A204.1 (cell line): ENCODE measurements at regions not wholly inside any gene's neighbourhood (a gene's known extent, or its start where the extent isn't known, plus 50 kb on each side); places are given as distances from the start of the nearest gene placed in this dataset.
"Not testable (repeated sequence)": the region's sequence is repeated elsewhere in the genome, so short reads cannot be mapped to it uniquely, and the experiment has no call there.

Source experiments
- FAIRE-seq: peaks from 2 replicates; lab custom pipeline; 2012; peaks lifted over from hg19 to GRCh38; lab: Jason Lieb, UNC

- no peak for FAIRE-seq
Observed at GRCh38 chr2:14828223-14828622, 195.7 kb downstream of the LRATD1 start.

GRCh38 chr2:14828968-14829367 lies 196.5 kb downstream of the LRATD1 start:
- FAIRE-seq: no peak

GRCh38 chr2:14831458-14831857 lies 198.9 kb downstream of the LRATD1 start:
- no peak for FAIRE-seq

GRCh38 chr2:14843507-14844204 lies 211.1 kb downstream of the LRATD1 start:
- FAIRE-seq: no peak

GRCh38 chr2:14855751-14856150 lies 223.2 kb downstream of the LRATD1 start:
- no peak for FAIRE-seq

- no peak for FAIRE-seq
Observed at GRCh38 chr2:14861181-14861580, 228.7 kb downstream of the LRATD1 start.

- no peak for FAIRE-seq
Observed at GRCh38 chr2:14866736-14867352, 234.3 kb downstream of the LRATD1 start.

- no peak for FAIRE-seq
Observed at GRCh38 chr2:14867853-14868252, 235.3 kb downstream of the LRATD1 start.

- no peak for FAIRE-seq
Observed at GRCh38 chr2:14872779-14873325, 240.3 kb downstream of the LRATD1 start.

- FAIRE-seq: no peak
Observed at GRCh38 chr2:14881651-14882327, 249.3 kb downstream of the LRATD1 start.

- no peak for FAIRE-seq
Observed at GRCh38 chr2:14884651-14885050, 252.1 kb downstream of the LRATD1 start.

- FAIRE-seq: no peak
Observed at GRCh38 chr2:14891546-14891945, 259.0 kb downstream of the LRATD1 start.

GRCh38 chr2:14896330-14897030 lies 264.0 kb downstream of the LRATD1 start:
- FAIRE-seq: no peak

- FAIRE-seq: no peak
Observed at GRCh38 chr2:14899621-14900414, 267.3 kb downstream of the LRATD1 start.

- FAIRE-seq: no peak
Observed at GRCh38 chr2:14901737-14902136, 269.2 kb downstream of the LRATD1 start.

GRCh38 chr2:14902953-14903352 lies 270.4 kb downstream of the LRATD1 start:
- no peak for FAIRE-seq

GRCh38 chr2:14903709-14904374 lies 271.3 kb downstream of the LRATD1 start:
- no peak for FAIRE-seq

GRCh38 chr2:14904378-14904777 lies 271.9 kb downstream of the LRATD1 start:
- not testable (repeated sequence) for FAIRE-seq

GRCh38 chr2:14905571-14905970 lies 273.1 kb downstream of the LRATD1 start:
- no peak for FAIRE-seq

GRCh38 chr2:14907014-14907612 lies 274.6 kb downstream of the LRATD1 start:
- no peak for FAIRE-seq

- no peak for FAIRE-seq
Observed at GRCh38 chr2:14909795-14910194, 277.3 kb downstream of the LRATD1 start.
